ENCODE measurements at regions not wholly inside any gene's neighbourhood (a gene's known extent, or its start where the extent isn't known, plus 50 kb on each side); places are given as distances from the start of the nearest gene placed in this dataset.

DNA sequence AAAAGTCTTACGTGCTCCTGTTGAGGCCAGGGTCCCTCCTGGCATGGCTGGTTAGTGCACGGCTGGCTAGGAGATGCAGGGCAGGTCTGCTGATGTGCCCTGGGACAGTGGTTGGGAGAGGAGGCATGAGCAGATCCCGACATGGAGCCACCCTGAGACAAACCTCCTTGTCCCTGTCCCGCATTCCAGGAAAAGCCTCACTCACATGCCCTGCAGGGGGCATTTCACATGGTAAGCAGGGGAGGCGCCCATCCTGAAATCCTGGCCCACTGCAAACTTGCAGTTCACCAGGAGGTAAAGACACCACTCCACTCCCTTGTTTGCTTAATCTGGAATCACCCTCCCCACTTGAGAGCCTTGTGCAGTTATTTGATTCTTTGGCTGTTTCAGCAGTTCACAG lies 116.7 kb upstream of the SLC24A3 start:
- TF ChIP-seq, protein P1, sequence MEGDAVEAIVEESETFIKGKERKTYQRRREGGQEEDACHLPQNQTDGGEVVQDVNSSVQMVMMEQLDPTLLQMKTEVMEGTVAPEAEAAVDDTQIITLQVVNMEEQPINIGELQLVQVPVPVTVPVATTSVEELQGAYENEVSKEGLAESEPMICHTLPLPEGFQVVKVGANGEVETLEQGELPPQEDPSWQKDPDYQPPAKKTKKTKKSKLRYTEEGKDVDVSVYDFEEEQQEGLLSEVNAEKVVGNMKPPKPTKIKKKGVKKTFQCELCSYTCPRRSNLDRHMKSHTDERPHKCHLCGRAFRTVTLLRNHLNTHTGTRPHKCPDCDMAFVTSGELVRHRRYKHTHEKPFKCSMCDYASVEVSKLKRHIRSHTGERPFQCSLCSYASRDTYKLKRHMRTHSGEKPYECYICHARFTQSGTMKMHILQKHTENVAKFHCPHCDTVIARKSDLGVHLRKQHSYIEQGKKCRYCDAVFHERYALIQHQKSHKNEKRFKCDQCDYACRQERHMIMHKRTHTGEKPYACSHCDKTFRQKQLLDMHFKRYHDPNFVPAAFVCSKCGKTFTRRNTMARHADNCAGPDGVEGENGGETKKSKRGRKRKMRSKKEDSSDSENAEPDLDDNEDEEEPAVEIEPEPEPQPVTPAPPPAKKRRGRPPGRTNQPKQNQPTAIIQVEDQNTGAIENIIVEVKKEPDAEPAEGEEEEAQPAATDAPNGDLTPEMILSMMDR (IDR thresholded peaks at IDR 0.05) = no peak
- no peak for TF ChIP-seq POLR2A (IDR thresholded peaks at IDR 0.05)
